Loucy (cell line): ENCODE measurements at regions not wholly inside any gene's neighbourhood (a gene's known extent, or its start where the extent isn't known, plus 50 kb on each side); places are given as distances from the start of the nearest gene placed in this dataset.

Experiments
- H2AFZ ChIP-seq: fragments of 200-600 bp; sonication (generic); 2 replicates; pipeline ENCODE4 v1.6.0; 2016; ENCODE audit warnings: antibody characterized with exemption, mild to moderate bottlenecking, low read length, moderate library complexity
- H3F3A ChIP-seq: fragments of 200-600 bp; 2 replicates; pipeline ENCODE4 v1.6.0; 2016; ENCODE audit warnings: antibody characterized with exemption, low read depth, mild to moderate bottlenecking
- H3K27me3 ChIP-seq: fragments of 200-600 bp; sonication (generic); 2 replicates; pipeline ENCODE4 v1.6.1; 2014; ENCODE audit warnings: low read length, mild to moderate bottlenecking; ENCODE audit not compliant: insufficient read depth, poor library complexity, severe bottlenecking
- H3K36me3 ChIP-seq: fragments of 200-600 bp; sonication (generic); 2 replicates; pipeline ENCODE4 v1.6.1; 2016; ENCODE audit warnings: low read length; ENCODE audit not compliant: insufficient read depth
- H3K4me1 ChIP-seq: fragments of 200-600 bp; sonication (generic); 2 replicates; pipeline ENCODE4 v1.5.1; 2014; ENCODE audit warnings: low read length, mild to moderate bottlenecking; ENCODE audit not compliant: insufficient read depth, poor library complexity, severe bottlenecking
- H3K4me2 ChIP-seq: fragments of 200-600 bp; sonication (generic); 2 replicates; pipeline ENCODE4 v1.6.0; 2014; ENCODE audit warnings: antibody characterized with exemption, low read length, low read depth, mild to moderate bottlenecking; ENCODE audit not compliant: poor library complexity, severe bottlenecking
- H3K4me3 ChIP-seq: fragments of 200-600 bp; sonication (generic); 2 replicates; pipeline ENCODE4 v1.5.1; 2014; ENCODE audit warnings: low read length, mild to moderate bottlenecking, mixed read lengths; ENCODE audit not compliant: poor library complexity, severe bottlenecking
- H3K79me2 ChIP-seq: fragments of 200-600 bp; sonication (generic); 2 replicates; pipeline ENCODE4 v1.6.1; 2014; ENCODE audit warnings: low read length; ENCODE audit not compliant: insufficient read depth
- H3K9ac ChIP-seq: fragments of 200-600 bp; sonication (generic); 2 replicates; pipeline ENCODE4 v1.6.0; 2014; ENCODE audit warnings: mild to moderate bottlenecking, low read depth, low read length, moderate library complexity; ENCODE audit not compliant: poor library complexity, severe bottlenecking
- H3K9me2 ChIP-seq: fragments of 200-600 bp; sonication (generic); replicated peaks from 2 replicates; pipeline ENCODE4 v1.6.1; 2016; ENCODE audit warnings: low read depth, low read length, mixed read lengths
- H3K9me3 ChIP-seq: fragments of 200-600 bp; sonication (generic); 2 replicates; pipeline ENCODE4 v1.6.1; 2014; ENCODE audit warnings: mild to moderate bottlenecking, antibody characterized with exemption, low read length, low read depth; ENCODE audit not compliant: insufficient read depth
- H4K20me1 ChIP-seq: fragments of 200-600 bp; sonication (generic); 2 replicates; pipeline ENCODE4 v1.6.0; 2014; ENCODE audit warnings: antibody characterized with exemption, low read length, mild to moderate bottlenecking; ENCODE audit not compliant: insufficient read depth, poor library complexity, severe bottlenecking
- CTCF ChIP-seq: fragments of 200-600 bp; sonication (generic); conservative IDR thresholded peaks from 2 replicates; pipeline ENCODE4 v1.5.1; 2014; ENCODE audit warnings: mild to moderate bottlenecking, antibody characterized with exemption, low read length
- EZH2phosphoT487 ChIP-seq: fragments of 200-600 bp; IDR thresholded peaks from 2 replicates; pipeline ENCODE4 v1.6.1; 2018; ENCODE audit warnings: antibody characterized with exemption, mild to moderate bottlenecking, moderate library complexity, borderline replicate concordance

- H4K20me1 ChIP-seq = no peaks in the 10 kb centered on the region
- H3K9me2 ChIP-seq = no peaks in the 10 kb centered on the region
- no peak overlapping the region for H2AFZ ChIP-seq
- no peaks in the 10 kb centered on the region for H3K36me3 ChIP-seq
- H3K9ac ChIP-seq = no peak overlapping the region
- H3K4me3 ChIP-seq = no peak overlapping the region
- no peaks in the 10 kb centered on the region for H3K27me3 ChIP-seq
- no peaks in the 10 kb centered on the region for H3K9me3 ChIP-seq
- H3K79me2 ChIP-seq = no peaks in the 10 kb centered on the region
- no peaks in the 10 kb centered on the region for H3K4me1 ChIP-seq
- no peak overlapping the region for H3K4me2 ChIP-seq
- H3F3A ChIP-seq = no peaks in the 10 kb centered on the region
- TF ChIP-seq CTCF = no peak
- no peak for TF ChIP-seq EZH2phosphoT487
Observed at GRCh38 chr5:4313138-4313537, 717.5 kb downstream of the IRX1 start.

GRCh38 chr5:4319478-4320128 is 724.0 kb downstream of the IRX1 start:
- no peaks in the 10 kb centered on the region for H3K9me2 ChIP-seq
- no peaks in the 10 kb centered on the region for H3K9me3 ChIP-seq
- H3K79me2 ChIP-seq = no peaks in the 10 kb centered on the region
- no peak for TF ChIP-seq EZH2phosphoT487
- no peak for TF ChIP-seq CTCF
- no peaks in the 10 kb centered on the region for H3K27me3 ChIP-seq
- H3K4me1 ChIP-seq = no peaks in the 10 kb centered on the region
- H2AFZ ChIP-seq = no peak overlapping the region
- H3K4me2 ChIP-seq = no peak overlapping the region
- H3F3A ChIP-seq = no peaks in the 10 kb centered on the region
- H3K36me3 ChIP-seq = no peaks in the 10 kb centered on the region
- no peak overlapping the region for H3K4me3 ChIP-seq
- H4K20me1 ChIP-seq = no peaks in the 10 kb centered on the region
- no peak overlapping the region for H3K9ac ChIP-seq

DNA sequence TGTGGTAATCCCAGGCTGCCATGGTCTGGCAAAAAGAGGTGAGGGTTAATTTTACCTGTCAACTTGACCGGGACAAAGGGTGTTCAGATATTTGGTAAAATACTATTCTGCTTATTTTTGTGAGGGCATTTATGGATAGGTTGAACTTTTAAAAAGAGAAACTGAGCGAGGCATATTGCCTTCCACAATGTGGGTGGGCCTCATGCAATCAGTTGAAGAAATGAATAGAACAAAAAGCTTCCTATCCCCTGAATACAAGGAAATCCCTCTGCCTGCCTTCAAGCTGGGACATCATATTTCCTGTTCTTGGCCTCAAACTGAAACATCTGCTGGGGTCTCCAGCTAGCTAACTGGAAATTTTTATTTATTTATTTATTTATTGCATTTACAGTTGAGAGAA is 734.7 kb downstream of the IRX1 start:
- Histone ChIP-seq H3K79me2 (no peaks in the 10 kb centered on the region), H3K9me3 (no peaks in the 10 kb centered on the region), H2AFZ (no peak overlapping the region), H4K20me1 (no peaks in the 10 kb centered on the region), H3K4me1 (no peaks in the 10 kb centered on the region), H3K4me3 (no peak overlapping the region), H3K27me3 (no peaks in the 10 kb centered on the region), H3K4me2 (no peak overlapping the region), H3K9ac (no peak overlapping the region), H3F3A (no peaks in the 10 kb centered on the region), H3K36me3 (no peaks in the 10 kb centered on the region), H3K9me2 (no peaks in the 10 kb centered on the region)
- TF ChIP-seq EZH2phosphoT487 (no peak), CTCF (no peak)
